H9 (cell line): ENCODE measurements at regions not wholly inside any gene's neighbourhood (a gene's known extent, or its start where the extent isn't known, plus 50 kb on each side); places are given as distances from the start of the nearest gene placed in this dataset.

Experiments
- DNase-seq: peaks from one replicate; pipeline ENCODE4 v3.0.0-alpha.2; 2017
- H2AFZ ChIP-seq: one replicate; pipeline ENCODE4 v1.6.1; 2013; ENCODE audit warnings: mild to moderate bottlenecking, low read length, control low read depth, moderate library complexity
- H2AK5ac ChIP-seq: 2 replicates; pipeline ENCODE4 v1.6.1; 2013; ENCODE audit warnings: low read length, control low read depth, mixed read lengths; ENCODE audit not compliant: insufficient read length
- H2BK120ac ChIP-seq: one replicate; pipeline ENCODE4 v1.6.1; 2013; ENCODE audit warnings: low read depth, mild to moderate bottlenecking, low read length, control low read depth, inconsistent platforms; ENCODE audit not compliant: poor library complexity, severe bottlenecking
- H2BK12ac ChIP-seq: 2 replicates; pipeline ENCODE4 v1.6.1; 2013; ENCODE audit warnings: low read length, control low read depth, mixed read lengths, low read depth; ENCODE audit not compliant: insufficient read length
- H2BK15ac ChIP-seq: 2 replicates; pipeline ENCODE4 v1.6.1; 2013; ENCODE audit warnings: low read depth, low read length, control low read depth
- H2BK20ac ChIP-seq: one replicate; pipeline ENCODE4 v1.6.1; 2013; ENCODE audit warnings: low read depth, mild to moderate bottlenecking, low read length, control low read depth, inconsistent platforms; ENCODE audit not compliant: poor library complexity, severe bottlenecking
- H2BK5ac ChIP-seq: 2 replicates; pipeline ENCODE4 v1.6.1; 2013; ENCODE audit warnings: low read length, control low read depth, mixed read lengths; ENCODE audit not compliant: insufficient read length
- H3K14ac ChIP-seq: 2 replicates; pipeline ENCODE4 v1.6.1; 2013; ENCODE audit warnings: low read length, control low read depth; ENCODE audit not compliant: insufficient read depth
- H3K18ac ChIP-seq: 2 replicates; pipeline ENCODE4 v1.6.1; 2013; ENCODE audit warnings: low read depth, mild to moderate bottlenecking, mixed read lengths, low read length, control low read depth; ENCODE audit not compliant: insufficient read length
- H3K23ac ChIP-seq: 2 replicates; pipeline ENCODE4 v1.6.1; 2013; ENCODE audit warnings: low read length, control low read depth, mixed read lengths, low read depth; ENCODE audit not compliant: insufficient read length
- H3K23me2 ChIP-seq: 2 replicates; pipeline ENCODE4 v1.6.1; 2013; ENCODE audit warnings: low read depth, mild to moderate bottlenecking, mixed read lengths, low read length, control low read depth; ENCODE audit not compliant: insufficient read length, poor library complexity, severe bottlenecking
- H3K27ac ChIP-seq: 2 replicates; pipeline ENCODE4 v1.5.1; 2013; ENCODE audit warnings: low read length, control low read depth, mixed read lengths, low read depth; ENCODE audit not compliant: insufficient read length
- H3K27me3 ChIP-seq: 2 replicates; pipeline ENCODE4 v1.6.1; 2013; ENCODE audit warnings: low read length, control low read depth, inconsistent platforms; ENCODE audit not compliant: insufficient read depth
- H3K4ac ChIP-seq: 2 replicates; pipeline ENCODE4 v1.6.1; 2013; ENCODE audit warnings: low read depth, mild to moderate bottlenecking, control low read depth, inconsistent platforms, low read length, moderate library complexity
- H3K4me1 ChIP-seq: 2 replicates; pipeline ENCODE4 v1.6.1; 2013; ENCODE audit warnings: low read length, control low read depth, inconsistent platforms; ENCODE audit not compliant: insufficient read depth
- H3K4me2 ChIP-seq: 2 replicates; pipeline ENCODE4 v1.6.1; 2013; ENCODE audit warnings: low read length, control low read depth, mixed read lengths; ENCODE audit not compliant: insufficient read length, insufficient read depth
- H3K56ac ChIP-seq: 2 replicates; pipeline ENCODE4 v1.6.1; 2013; ENCODE audit warnings: low read depth, mild to moderate bottlenecking, mixed read lengths, low read length, control low read depth; ENCODE audit not compliant: insufficient read length
- H3K79me1 ChIP-seq: 2 replicates; pipeline ENCODE4 v1.6.1; 2013; ENCODE audit warnings: low read depth, mild to moderate bottlenecking, moderate library complexity, low read length, control low read depth, inconsistent platforms; ENCODE audit not compliant: insufficient read depth, poor library complexity, severe bottlenecking
- H3K79me2 ChIP-seq: 2 replicates; pipeline ENCODE4 v1.6.1; 2013; ENCODE audit warnings: low read length, control low read depth, inconsistent platforms; ENCODE audit not compliant: insufficient read depth
- H3K9ac ChIP-seq: 2 replicates; pipeline ENCODE4 v1.6.1; 2013; ENCODE audit warnings: low read length, control low read depth, mixed read lengths; ENCODE audit not compliant: insufficient read length; ENCODE audit errors: extremely low read depth
- H3K9me3 ChIP-seq: one replicate; pipeline ENCODE4 v1.6.1; 2013; ENCODE audit warnings: low read depth, low read length, inconsistent platforms; ENCODE audit not compliant: control insufficient read depth
- H3T11ph ChIP-seq: one replicate; pipeline ENCODE4 v1.6.1; 2013; ENCODE audit warnings: mild to moderate bottlenecking, low read length, control low read depth, inconsistent platforms
- H4K20me1 ChIP-seq: one replicate; pipeline ENCODE4 v1.6.1; 2013; ENCODE audit not compliant: control insufficient read depth, insufficient read length, insufficient read depth
- H4K5ac ChIP-seq: 2 replicates; pipeline ENCODE4 v1.6.1; 2013; ENCODE audit warnings: low read depth, mild to moderate bottlenecking, mixed read lengths, low read length, control low read depth; ENCODE audit not compliant: insufficient read length
- H4K8ac ChIP-seq: replicated peaks from 2 replicates; pipeline ENCODE4 v1.6.1; 2013; ENCODE audit warnings: low read length, control low read depth, mixed read lengths, low read depth; ENCODE audit not compliant: insufficient read length
- H4K91ac ChIP-seq: 2 replicates; pipeline ENCODE4 v1.6.1; 2013; ENCODE audit warnings: low read depth, mild to moderate bottlenecking, moderate library complexity, mixed read lengths, low read length, control low read depth; ENCODE audit not compliant: insufficient read length
- H3K27ac Mint-ChIP-seq, 3 experiments: 2 replicates in 2 of 3; 3 replicates in 1 of 3; pipeline ENCODE4 v1.8.0; 2020 to 2021; ENCODE audit warnings: mixed read lengths in 3 of 3, mild to moderate bottlenecking in 1 of 3, moderate library complexity in 1 of 3
- H3K27me3 Mint-ChIP-seq: 2 replicates; pipeline ENCODE4 v1.8.0; 2021; ENCODE audit warnings: low read depth, mild to moderate bottlenecking, moderate library complexity, mixed read lengths
- H3K36me3 Mint-ChIP-seq, 3 experiments: 2 replicates in 2 of 3; 3 replicates in 1 of 3; pipeline ENCODE4 v1.8.0; 2020 to 2021; ENCODE audit warnings: low read depth in 3 of 3, mixed read lengths in 3 of 3; ENCODE audit not compliant: insufficient read depth in 1 of 3
- H3K4me1 Mint-ChIP-seq, 2 experiments: 2 replicates each; pipeline ENCODE4 v1.8.0; 2020; ENCODE audit warnings: mixed read lengths in 2 of 2
- H3K4me3 Mint-ChIP-seq, 2 experiments: 2 replicates in 1 of 2; 3 replicates in 1 of 2; pipeline ENCODE4 v1.8.0; 2020 to 2021; ENCODE audit warnings: mild to moderate bottlenecking in 2 of 2, mixed read lengths in 2 of 2, moderate library complexity in 1 of 2
- H3K9me3 Mint-ChIP-seq, 2 experiments: 2 replicates in 1 of 2; 3 replicates in 1 of 2; pipeline ENCODE4 v1.8.0; 2020; ENCODE audit warnings: mild to moderate bottlenecking in 2 of 2, mixed read lengths in 2 of 2, moderate library complexity in 1 of 2
- CTCF ChIP-seq: fragments of 200-600 bp; sonication (generic); conservative IDR thresholded peaks from 3 replicates; pipeline ENCODE4 v1.8.0; 2021; ENCODE audit warnings: antibody characterized with exemption, mild to moderate bottlenecking
- WGBS: extraction: QIAGEN DNeasy Blood & Tissue Kit; methylation state at CpG from one replicate; pipeline ENCODE4 v1.1.7; 2013; ENCODE audit warnings: missing lambda C conversion rate, low lambda C conversion rate, mixed read lengths; ENCODE audit not compliant: insufficient read length; ENCODE audit errors: extremely low coverage; 5-methylcytosine and 5-hydroxymethylcytosine counted together

GRCh38 chr12:61267474-61267873 lies 992.7 kb upstream of the USP15 start:
- Histone ChIP-seq H3K4ac (no peak overlapping the region), H3K4me2 (no peak overlapping the region), H3K4me1 (no peaks in the 10 kb centered on the region), H3K27me3 (no peaks in the 10 kb centered on the region), H4K8ac (no peak overlapping the region), H3K23me2 (no peaks in the 10 kb centered on the region), H3K27ac (no peak overlapping the region), H3K79me2 (no peaks in the 10 kb centered on the region), H4K91ac (no peak overlapping the region), H2BK120ac (no peak overlapping the region), H2AK5ac (no peak overlapping the region), H3K79me1 (no peaks in the 10 kb centered on the region), H2BK15ac (no peak overlapping the region), H3K18ac (no peak overlapping the region), H3K56ac (no peak overlapping the region), H2BK5ac (no peak overlapping the region), H4K5ac (no peak overlapping the region), H2BK12ac (no peak overlapping the region), H3T11ph (no peak overlapping the region), H2AFZ (no peak overlapping the region), H2BK20ac (no peak overlapping the region), H3K23ac (no peak overlapping the region), H3K9me3 (no peaks in the 10 kb centered on the region), H3K9ac (no peak overlapping the region), H4K20me1 (no peaks in the 10 kb centered on the region), H3K14ac (no peak overlapping the region)
- no peak for TF ChIP-seq CTCF
- Mint-ChIP-seq H3K27me3 (no peaks in the 10 kb centered on the region), H3K4me3 (no peak overlapping the region), H3K27ac (no peak overlapping the region), H3K4me1 (no peaks in the 10 kb centered on the region), H3K9me3 (peaks cover 42% of the 10 kb centered on the region in 2 experiments), H3K36me3 (peaks cover 18 to 37% (median 20%) of the 10 kb centered on the region in 3 experiments)
- WGBS: no CpG with 5 or more reads among the region's 1 CpG
- no peak for DNase-seq
